NOMO-1 (cell line): ENCODE measurements at regions not wholly inside any gene's neighbourhood (a gene's known extent, or its start where the extent isn't known, plus 50 kb on each side); places are given as distances from the start of the nearest gene placed in this dataset.
"Not testable (repeated sequence)": the region's sequence is repeated elsewhere in the genome, so short reads cannot be mapped to it uniquely, and the experiment has no call there.

Experiments
- DNase-seq, 2 experiments: peaks; one replicate each; lab custom pipeline; 2025; ENCODE audit not compliant: unreplicated experiment in 2 of 2; lab: John Stamatoyannopoulos, UW

GRCh38 chr22:41023299-41023623 lies 69.1 kb upstream of the EP300 start:
- DNase-seq = no peak

GRCh38 chr22:41028841-41029240 lies 63.6 kb upstream of the EP300 start:
- DNase-seq = peak; percentile 32 to 86

GRCh38 chr22:41030891-41031290 lies 61.5 kb upstream of the EP300 start:
- DNase-seq = no peak

GRCh38 chr22:41034706-41035105 lies 57.7 kb upstream of the EP300 start:
- no peak for DNase-seq

- DNase-seq = no peak
These were observed 55.5 kb upstream of the EP300 start for GRCh38 chr22:41036924-41037323.

- DNase-seq = peak in 1 of 2 experiments; percentile 40
These were observed 53.7 kb upstream of the EP300 start for GRCh38 chr22:41038732-41039131.

- not testable (repeated sequence) for DNase-seq
These were observed 52.8 kb upstream of the EP300 start for GRCh38 chr22:41039641-41040040.

GRCh38 chr22:41040483-41040882 lies 51.9 kb upstream of the EP300 start:
- DNase-seq = no peak

GRCh38 chr22:41041532-41041931 lies 50.9 kb upstream of the EP300 start:
- DNase-seq = no peak
